RCC 7860 (cell line): ENCODE measurements at regions not wholly inside any gene's neighbourhood (a gene's known extent, or its start where the extent isn't known, plus 50 kb on each side); places are given as distances from the start of the nearest gene placed in this dataset.

Experiments used
- DNase-seq: peaks from one replicate; pipeline ENCODE4 v3.0.0-alpha.2; 2015; ENCODE audit warnings: low spot score
- FAIRE-seq: peaks from 2 replicates; lab custom pipeline; 2012; peaks lifted over from hg19 to GRCh38; lab: Jason Lieb, UNC

DNA sequence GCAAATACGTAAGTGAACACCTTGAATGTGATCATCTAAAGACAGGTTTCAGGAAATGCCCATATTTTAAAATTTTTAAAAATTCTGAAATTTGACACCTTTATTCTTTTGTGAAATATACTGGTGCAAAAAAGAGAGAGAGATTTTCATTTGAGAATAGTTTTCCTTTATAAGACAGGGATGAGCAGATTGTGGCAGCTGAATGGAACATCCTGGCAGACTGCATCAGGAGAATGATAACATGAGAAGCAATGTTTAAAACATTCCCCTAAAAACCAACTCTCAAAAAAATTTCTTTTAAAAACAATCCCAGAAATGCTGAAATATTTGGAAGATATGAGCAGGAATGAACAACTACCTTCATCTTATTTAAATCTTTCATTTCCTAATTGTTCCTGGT lies 744.8 kb upstream of the ID2 start:
- DNase-seq = no peak
- no peak for FAIRE-seq

DNA sequence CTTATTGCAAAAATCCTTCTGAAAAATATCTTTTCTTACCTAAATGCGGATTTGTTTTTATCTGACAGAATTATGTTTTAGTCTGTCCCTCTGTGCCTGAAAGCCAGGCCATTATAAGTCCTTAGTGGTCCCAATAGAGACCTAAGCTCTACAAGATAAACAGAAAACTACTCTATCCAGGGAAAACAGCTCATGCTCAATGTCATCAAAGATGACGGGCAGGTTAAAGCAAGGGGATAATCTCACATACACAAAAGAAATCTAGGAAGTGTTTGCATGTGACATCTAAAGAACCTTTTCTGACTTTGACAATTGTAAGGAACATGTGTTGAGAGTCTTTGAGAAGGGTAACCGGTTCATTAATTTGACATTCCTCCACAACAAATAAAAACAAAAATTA lies 741.1 kb upstream of the ID2 start:
- DNase-seq = no peak
- FAIRE-seq = no peak

DNA sequence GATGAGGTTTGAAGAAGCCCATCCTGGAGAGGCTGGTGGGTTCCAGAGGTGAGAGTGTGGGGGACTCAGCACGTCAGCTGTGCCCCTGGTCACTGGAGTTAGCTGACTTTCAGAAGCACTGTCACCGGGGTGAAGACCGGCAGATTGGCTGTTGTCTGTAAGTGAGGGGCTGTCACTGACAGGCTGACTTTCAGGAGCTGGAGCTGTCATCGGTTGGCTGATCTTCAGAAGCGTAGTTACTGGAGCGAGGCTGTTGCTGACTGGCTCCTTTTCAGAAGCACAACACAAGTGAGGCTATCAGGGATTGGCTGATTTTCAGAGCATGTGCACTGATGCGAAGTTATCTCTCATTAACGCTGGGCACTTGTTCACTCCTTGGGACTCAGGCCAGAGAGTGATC lies 738.4 kb upstream of the ID2 start:
- DNase-seq (no peak), FAIRE-seq (no peak)

DNA sequence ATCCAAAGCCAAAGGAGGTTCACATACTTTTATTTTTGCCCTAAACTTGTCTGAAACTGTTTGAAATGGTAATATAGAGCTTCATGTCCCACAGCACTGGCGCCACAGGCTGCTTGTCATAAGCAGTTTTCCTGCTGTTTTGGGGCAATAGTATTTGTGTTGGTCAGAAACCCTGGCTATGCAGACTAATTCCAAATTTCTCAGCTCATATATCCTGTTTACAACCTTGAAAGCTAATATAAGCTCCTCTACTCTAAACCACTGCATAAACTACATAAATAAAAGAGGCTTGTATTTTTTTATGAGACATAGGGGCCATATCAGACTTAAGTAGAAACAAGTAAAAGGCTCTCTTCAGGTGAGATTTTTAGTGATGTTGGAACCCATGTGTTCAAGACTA lies 736.8 kb upstream of the ID2 start:
- DNase-seq (no peak), FAIRE-seq (no peak)

DNA sequence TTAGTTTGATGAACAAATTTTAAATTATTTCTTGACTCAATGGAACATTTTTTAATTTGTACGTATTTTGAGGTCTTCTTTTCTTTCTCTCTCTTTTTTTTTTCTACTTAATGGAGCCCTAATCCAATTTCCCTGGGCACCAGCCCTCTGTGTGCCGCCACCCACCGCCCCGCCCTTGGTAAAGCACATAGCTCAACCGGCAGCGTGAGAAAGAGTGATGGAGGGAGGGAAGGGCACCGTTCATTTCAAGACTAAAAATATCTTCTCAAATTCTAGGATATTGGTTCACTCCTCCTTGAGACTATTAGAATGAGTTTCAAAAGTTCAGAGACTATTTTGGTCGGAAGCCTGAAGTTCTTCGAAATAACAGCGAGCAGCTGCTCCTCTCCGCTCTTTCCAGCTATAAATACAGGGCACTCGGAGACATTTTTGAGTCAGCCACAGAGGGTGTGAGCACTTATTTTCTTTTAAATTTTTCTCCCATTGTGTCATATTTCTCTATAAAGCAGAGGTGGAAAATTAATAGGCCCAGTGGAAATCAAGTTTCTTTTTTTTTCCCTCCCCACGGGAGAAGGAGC lies 731.7 kb upstream of the ID2 start:
- no peak for DNase-seq
- no peak for FAIRE-seq

DNA sequence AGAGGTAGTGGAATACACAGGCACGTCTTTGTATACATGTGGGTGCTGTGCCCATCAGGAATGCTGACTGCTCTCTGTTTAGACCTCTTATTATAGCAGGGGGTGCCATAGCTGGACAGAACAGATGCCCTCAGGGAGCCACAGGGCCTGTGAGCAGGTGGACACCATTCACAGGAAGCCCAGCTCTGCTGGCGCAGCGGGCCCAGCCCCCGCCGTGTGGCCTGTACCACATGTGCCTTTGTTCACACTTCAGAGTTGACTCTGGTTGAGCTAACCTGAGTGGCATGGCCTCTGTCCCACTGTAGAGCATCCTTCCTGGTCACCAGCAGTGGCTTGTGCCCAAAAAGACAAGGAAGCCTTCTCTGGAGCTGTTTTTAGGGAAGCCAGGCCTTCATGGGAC lies 730.9 kb upstream of the ID2 start:
- FAIRE-seq (no peak), DNase-seq (no peak)

DNA sequence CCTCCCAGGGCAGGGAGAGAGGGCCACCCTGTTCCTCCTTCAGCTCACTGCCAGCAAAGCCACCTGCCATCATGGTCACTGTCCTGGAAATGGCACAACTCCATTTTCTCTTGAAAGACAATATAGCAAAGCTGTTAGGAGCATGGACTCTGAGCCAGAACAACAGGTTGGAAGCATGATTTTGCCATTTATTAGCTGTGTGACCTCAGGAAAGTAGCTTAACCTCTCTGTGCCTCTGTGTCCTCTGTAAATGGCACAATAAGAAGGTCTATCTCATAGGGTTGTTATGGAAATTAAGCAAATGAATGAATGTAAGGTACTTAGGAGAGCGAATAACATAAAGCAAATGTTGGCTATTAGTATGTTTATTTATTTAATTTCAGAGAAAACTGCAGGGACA lies 730.4 kb upstream of the ID2 start:
- FAIRE-seq (no peak), DNase-seq (no peak)

DNA sequence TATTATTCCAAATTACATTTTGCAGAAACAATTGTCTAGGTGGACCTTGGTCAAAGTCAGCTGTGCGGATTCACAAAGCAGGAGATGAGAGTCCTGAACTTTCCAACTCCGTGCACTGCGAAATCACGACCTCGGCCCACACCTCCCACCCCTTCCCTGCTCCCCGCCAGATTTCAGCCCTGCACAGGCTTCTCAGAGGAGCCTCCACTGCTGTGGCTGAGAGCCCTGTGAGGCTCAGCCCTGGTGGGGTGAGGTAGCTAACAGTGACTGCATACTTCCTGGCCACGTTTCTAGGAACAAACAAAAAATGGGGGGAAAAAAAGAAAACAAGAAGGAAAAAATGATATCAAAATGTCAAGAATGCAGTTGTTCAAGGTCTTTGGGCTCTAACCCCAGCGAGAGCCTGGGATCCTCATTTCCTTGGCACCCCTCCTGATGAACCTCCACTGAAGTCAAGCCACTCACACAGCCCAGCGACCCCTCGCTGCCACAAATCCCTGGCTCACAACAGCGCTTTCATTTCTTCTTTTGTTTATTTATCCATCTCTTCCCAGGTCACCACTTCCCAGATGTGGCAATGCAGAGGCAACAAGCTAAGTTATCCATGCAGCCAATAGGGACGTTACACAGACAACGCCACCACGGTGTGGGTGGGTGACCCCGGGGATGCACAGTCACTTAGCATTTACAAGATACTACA lies 729.7 kb upstream of the ID2 start:
- FAIRE-seq (no peak), DNase-seq (no peak)

DNA sequence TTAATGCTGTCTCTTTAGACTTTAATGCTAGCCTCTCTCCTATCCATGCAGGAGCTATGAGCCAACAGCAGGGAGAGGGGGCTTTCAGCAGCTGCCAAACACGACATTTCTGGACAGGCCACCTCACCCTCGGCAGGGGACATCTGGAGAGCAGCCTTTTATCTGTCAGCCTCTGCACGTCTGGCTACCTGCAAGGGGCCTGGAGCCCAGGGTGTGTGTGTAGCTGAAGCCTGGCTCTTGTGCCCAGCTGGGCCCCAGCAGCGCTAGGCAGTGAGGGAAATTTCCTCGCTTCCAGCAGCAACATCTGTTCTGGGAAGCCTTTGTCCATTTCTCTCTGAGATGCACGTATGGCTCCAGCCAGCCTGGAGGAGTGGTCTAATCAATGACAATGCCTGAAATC lies 728.7 kb upstream of the ID2 start:
- DNase-seq = no peak
- FAIRE-seq = no peak

DNA sequence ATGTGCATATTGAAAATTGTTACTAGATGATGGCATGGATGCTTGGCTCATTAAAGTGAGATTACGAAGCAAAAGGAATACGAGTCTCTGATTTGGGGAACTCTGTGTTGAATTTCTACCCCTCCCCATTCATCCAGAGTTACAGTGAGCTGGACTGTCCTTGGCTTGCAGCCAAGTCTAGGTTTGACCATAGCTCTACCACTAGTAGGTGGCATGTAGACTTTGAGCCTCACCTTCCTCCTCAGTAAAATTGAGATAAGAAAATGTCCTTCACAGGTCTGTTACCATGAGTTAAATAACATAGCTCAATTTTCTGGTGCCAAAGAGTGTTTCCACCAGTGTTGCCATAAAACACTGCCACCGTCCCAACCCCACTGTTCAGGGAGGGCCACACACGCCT lies 727.6 kb upstream of the ID2 start:
- DNase-seq = no peak
- FAIRE-seq = no peak

DNA sequence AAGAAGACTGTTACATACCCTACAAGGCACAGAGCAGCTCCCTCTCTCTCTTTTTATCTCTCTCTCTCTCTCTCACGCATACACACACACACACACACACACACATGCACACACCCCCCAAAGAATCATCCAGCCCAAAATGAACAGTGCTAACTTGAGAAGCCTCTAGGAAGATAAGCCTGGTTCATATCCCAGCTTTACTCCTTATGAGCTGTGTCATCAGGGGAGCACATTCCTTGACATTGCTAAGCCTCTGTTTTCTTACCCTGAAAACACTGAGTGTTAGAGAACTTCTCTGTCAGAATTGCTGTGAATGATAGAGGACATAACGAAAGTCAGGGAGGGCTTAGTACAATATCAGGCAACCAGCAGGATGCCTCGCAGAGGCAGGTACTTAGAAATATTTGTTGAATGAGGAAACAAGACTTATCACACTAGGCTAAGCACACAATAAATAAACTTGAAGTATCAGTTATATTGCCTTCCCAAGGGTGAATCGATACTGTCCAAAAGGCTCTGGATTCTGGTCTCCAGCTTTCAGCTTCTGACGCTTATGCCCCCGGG lies 725.6 kb upstream of the ID2 start:
- FAIRE-seq (no peak), DNase-seq (no peak)

DNA sequence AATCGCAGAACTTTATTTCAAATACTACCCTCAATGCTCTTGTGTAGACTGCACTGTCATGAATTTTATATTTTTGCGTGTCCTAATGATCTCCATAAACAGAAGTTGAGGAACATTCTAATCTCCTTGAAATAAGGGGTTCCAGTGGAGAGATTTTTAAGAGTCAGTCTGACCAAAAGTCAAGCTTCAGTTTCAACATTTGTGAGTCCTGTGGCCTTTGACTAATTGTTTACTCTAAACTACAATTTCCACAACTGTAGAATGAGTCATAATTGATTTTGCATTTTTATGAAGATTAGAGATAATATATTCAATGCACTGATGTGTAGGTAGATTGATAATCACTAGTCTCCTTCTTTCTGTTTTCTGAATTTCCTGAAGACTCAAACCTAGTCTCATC lies 720.3 kb upstream of the ID2 start:
- no peak for DNase-seq
- FAIRE-seq = no peak

DNA sequence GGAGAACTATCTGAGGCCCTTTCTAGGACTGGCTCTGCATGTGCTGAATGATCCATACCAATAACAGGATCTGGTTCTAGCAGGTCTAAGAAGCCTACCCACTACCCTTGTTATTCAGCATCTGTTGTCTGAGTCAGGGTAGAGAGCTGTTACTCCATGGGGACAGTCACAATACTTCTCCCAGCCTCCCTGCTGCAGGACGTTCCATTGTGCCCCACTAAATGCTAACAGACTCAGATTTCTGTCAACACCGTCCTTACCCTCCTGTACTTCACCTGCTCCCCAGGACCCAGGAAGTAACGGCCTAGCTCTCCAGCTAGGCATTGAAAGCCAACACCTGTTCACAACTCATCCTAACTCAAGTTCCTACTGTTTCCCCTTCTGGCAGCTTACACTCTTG lies 719.7 kb upstream of the ID2 start:
- DNase-seq (no peak), FAIRE-seq (no peak)

DNA sequence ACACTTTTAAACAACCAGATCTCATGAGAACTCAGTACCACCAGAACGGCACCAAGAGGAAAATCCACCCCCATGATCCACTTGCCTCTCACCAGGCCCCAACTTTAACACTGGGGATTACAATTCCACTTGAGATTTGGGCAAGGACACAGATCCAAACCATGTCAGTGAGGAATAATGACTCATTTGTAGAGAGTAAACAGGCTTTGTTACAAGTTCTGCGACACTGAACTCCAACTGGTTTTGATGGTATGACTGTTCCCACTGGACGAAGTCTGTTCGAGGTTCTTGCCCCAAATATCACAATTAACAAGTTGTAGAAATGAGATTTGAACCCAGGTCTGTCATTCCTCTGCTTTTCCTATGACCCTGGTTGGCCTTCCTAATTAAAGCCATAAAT lies 718.1 kb upstream of the ID2 start:
- DNase-seq (no peak), FAIRE-seq (no peak)

DNA sequence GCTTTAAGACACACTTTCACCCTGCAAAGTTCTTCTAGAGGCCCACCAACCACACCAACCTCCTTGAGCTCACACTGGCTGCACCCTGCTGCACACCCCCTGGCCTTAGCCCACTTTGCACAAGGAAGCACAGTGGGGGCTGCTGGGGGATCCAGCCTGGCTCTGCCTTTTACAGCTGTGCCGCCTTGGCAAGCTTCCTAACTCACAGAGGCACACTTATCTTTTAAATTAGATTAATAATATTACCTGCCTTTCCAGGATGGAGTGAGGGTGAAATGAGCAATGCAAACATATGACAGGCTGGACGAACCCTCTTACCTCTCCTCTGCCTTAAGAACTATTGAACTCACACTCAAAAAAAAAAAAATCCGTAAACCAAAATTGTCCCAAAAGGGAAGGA lies 715.8 kb upstream of the ID2 start:
- FAIRE-seq (no peak), DNase-seq (no peak)

DNA sequence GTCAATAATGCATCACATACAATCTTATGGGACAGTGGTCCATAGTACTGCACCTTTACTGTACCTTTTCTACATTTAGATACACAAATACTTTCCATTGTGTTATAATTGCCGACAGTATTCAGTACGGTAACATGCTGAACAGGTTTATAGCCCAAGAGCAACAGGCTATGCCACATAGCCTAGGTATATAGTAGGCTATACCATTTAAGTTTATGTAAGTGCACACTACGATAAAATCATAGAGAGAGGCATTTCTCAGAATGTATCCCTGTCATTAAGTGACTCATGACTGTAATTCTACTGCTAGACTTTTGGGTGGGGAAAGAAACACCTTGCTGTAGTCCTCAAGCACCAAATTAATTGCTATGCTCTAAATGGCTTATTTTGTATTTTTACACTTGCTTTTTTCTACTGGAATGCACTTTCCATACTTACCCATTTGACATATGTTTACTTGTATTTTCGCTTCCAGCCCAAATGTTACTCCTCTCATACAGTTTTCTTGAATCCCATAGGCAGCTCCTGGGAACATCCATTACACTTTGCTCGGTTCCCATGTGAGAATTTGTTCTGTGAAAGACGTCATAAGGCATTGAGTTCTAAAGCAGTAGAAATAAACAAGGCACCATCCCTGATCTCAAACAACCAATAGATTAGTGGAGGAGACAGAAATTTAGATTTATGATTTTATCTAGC lies 714.0 kb upstream of the ID2 start:
- FAIRE-seq (no peak), DNase-seq (no peak)

DNA sequence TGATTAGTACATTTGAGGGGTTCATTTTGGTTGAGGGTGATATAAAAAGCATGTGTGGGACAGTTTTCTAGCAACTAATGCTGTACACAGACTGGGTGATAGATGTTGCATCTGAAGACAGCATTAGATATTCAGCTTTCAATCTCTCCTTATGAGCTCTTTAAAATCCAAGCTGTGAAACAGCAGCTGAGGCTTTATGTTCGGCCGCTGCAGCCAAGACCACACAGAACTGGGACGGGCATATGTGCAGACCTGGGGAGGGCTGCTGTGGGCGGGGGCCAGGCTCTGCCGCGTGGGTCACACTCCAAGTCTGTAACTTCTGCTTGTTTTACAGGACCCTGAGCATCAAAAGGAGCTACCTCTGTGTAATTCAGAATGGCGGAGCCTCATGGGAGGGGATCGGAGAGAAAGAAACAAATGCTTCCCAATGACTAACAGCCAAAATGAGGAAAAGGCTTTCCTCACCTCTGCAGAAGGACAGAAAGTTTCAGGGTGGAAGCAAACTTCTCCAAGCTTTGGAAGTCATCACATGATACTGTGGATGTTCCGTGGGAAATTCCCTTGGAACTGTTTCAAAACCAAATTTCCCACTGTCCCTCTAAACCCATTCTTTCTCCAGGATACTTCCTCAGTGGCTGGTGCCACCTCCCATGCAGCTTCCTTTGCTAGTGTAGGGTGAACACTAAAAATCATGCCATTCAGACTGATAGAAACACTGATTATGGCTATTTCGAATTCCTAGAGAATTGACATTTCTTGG lies 711.9 kb upstream of the ID2 start:
- DNase-seq = no peak
- FAIRE-seq = no peak

DNA sequence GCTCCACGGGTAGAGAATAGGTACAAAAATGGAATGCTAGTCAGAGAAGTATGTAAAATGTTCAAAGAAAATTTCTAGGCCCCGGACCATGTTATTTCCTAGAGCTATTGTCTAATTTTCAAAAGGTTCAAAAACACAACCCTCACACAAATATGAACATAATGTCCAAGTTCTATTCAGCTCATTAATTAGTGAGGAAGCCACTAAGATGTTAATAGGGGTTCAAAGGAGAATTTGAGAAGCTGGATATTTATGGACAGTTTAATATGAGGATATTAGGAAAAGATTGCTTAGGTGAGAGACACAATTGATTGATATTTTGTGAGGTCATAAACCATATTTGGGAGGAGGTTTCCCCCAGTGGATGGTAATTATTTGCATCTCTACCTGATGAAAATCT lies 710.6 kb upstream of the ID2 start:
- FAIRE-seq (no peak), DNase-seq (no peak)

DNA sequence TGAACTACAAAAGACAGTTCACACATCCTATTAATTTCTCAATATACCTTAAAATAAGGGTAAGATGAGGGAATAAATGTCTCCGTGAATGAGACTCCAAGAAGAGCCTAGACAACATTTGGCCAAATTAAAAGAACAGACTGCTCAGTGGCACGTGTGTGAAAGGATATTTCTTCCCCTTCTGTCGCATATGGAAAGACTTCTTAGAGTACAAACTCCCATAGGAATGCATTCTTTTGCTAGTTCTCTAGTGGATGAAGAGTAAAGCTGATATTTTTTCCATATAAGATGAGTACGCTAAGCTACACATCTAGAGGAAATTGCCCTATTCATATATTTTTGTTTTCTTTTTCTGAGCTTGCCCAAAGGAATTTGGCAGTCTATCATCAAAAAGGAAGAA lies 710.0 kb upstream of the ID2 start:
- DNase-seq = no peak
- FAIRE-seq = no peak

DNA sequence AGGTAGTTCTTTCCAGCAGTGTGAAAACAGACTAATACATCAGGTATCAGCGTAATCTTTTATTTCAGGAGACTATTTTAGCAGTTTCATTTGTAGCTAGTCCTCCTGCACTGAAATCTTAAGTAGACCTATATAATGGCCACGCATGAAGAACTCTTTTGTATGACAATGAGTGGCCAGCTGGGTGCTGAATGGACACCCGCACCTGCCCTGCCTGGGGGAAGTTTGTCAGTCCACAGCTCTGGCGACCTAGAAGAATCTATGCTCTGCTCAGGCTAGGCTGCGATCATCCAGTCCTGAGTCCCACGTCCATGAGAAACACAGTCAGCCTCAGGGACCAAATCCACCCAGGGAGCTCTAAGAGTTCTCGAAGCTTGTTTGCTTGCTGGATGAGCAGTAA lies 709.2 kb upstream of the ID2 start:
- DNase-seq (no peak), FAIRE-seq (no peak)

DNA sequence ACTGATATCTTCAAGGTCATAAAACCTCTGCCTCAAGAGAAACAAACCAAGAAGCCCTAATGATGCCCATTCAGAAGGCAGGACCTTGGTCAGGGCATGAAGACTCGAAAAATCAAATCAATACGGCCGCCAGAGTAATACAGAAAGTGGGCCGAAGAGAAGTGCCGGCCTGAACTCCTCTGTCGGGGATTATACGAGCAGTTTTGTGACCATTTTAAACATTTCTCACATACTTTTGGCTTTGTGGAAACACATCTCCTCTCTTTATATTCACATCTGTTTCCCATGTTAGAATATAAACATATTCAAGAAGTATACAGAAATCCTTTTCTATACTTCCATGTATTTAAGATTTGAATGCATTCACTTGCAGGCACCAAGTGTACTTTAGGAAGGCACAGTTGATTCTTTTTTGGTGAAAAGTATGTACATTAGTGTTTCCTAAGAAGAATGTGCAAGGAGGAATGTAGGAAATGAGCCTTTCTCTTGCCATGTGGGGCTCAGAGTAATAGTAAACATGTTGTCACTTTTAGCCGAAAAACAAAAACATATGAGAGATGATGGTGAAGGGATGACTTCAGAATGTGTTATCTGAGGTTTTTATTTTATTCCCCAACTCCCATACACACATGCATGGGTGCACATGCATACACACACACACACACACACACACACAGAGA lies 707.9 kb upstream of the ID2 start:
- FAIRE-seq (no peak), DNase-seq (no peak)
